Calu3 (cell line): ENCODE measurements at regions not wholly inside any gene's neighbourhood (a gene's known extent, or its start where the extent isn't known, plus 50 kb on each side); places are given as distances from the start of the nearest gene placed in this dataset.

ENCODE experiments used
- BruUV-seq: library from RNA; stranded (reverse); fragments of 400-500 nt; replicated peaks from 2 replicates; lab custom pipeline; 2021; lab: Mats Ljungman, UMichigan
- CTCF ChIA-PET: fragments of 300-600 bp; sonication (Branson Sonifier 250); formaldehyde crosslinking; loops from one replicate; lab custom pipeline; 2022; ENCODE audit warnings: antibody characterized with exemption; lab: Charles Lee
- DNase-seq: peaks from one replicate; pipeline ENCODE4 v3.0.0; 2022
- H3K27ac Mint-ChIP-seq: one replicate; pipeline ENCODE4 v1.8.0; 2022; ENCODE audit warnings: mixed read lengths; ENCODE audit not compliant: unreplicated experiment
- H3K27me3 Mint-ChIP-seq: one replicate; pipeline ENCODE4 v1.8.0; 2022; ENCODE audit warnings: mixed read lengths; ENCODE audit not compliant: unreplicated experiment
- H3K36me3 Mint-ChIP-seq: one replicate; pipeline ENCODE4 v1.8.0; 2022; ENCODE audit warnings: mild to moderate bottlenecking, moderate library complexity, mixed read lengths; ENCODE audit not compliant: insufficient read depth, unreplicated experiment
- H3K4me1 Mint-ChIP-seq: one replicate; pipeline ENCODE4 v1.8.0; 2022; ENCODE audit warnings: mild to moderate bottlenecking, low read depth, mixed read lengths; ENCODE audit not compliant: unreplicated experiment
- H3K4me3 Mint-ChIP-seq: one replicate; pipeline ENCODE4 v1.8.0; 2022; ENCODE audit warnings: mild to moderate bottlenecking, low read depth, moderate library complexity, mixed read lengths; ENCODE audit not compliant: unreplicated experiment
- H3K9me3 Mint-ChIP-seq: one replicate; pipeline ENCODE4 v1.8.0; 2022; ENCODE audit warnings: low read depth, mixed read lengths; ENCODE audit not compliant: unreplicated experiment
- CTCF ChIP-seq: fragments of 200-600 bp; IDR thresholded peaks from one replicate; pipeline ENCODE4 v1.8.0; 2022; ENCODE audit warnings: antibody characterized with exemption; ENCODE audit not compliant: unreplicated experiment
- intact Hi-C: fragments of 100-400 bp; cut with micrococcal nuclease; formaldehyde crosslinking; loops from one replicate; pipeline ENCODE4 v1.10.0; 2022; ENCODE audit not compliant: unreplicated experiment

GRCh38 chr5:167284222-167284890 is 1007.1 kb upstream of the WWC1 start:
- Mint-ChIP-seq H3K27me3 (peaks cover 9% of the 10 kb centered on the region), H3K4me1 (no peaks in the 10 kb centered on the region), H3K27ac (no peak overlapping the region), H3K4me3 (no peak overlapping the region), H3K9me3 (peaks cover 2% of the 10 kb centered on the region), H3K36me3 (no peaks in the 10 kb centered on the region)
- DNase-seq, result no peak
- CTCF ChIA-PET, result no interaction called here
- no peak for TF ChIP-seq CTCF
- no TSS peak for BruUV-seq
- intact Hi-C loops, result no loop called here

- TF ChIP-seq CTCF, result no peak
- H3K9me3 Mint-ChIP-seq, result peaks cover 3% of the 10 kb centered on the region
- intact Hi-C loops, result no loop called here
- no TSS peak for BruUV-seq
- no peaks in the 10 kb centered on the region for H3K36me3 Mint-ChIP-seq
- no peaks in the 10 kb centered on the region for H3K27me3 Mint-ChIP-seq
- no peaks in the 10 kb centered on the region for H3K4me1 Mint-ChIP-seq
- H3K4me3 Mint-ChIP-seq, result no peak overlapping the region
- no peak overlapping the region for H3K27ac Mint-ChIP-seq
- no peak for DNase-seq
- CTCF ChIA-PET, result no interaction called here
Measured at GRCh38 chr5:167285591-167285990, 1005.9 kb upstream of the WWC1 start.

DNA sequence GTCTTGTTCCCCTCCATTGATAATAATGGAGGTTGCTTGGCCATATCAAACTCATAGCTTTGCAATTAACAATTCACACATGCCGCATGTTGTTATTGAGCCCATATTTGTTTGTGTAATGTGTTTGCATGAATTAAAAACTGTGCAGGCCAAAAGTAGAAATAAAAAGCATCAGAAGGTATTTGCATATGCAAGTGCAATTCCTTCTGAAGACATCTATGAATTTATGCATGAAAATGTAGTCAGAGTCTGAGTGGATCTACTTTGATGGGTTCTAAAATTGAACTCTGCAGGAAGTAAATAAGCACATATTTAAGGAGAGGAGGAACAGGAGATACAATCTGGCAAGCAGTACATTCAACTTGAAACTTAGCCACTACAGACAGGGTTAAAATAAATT is 1004.6 kb upstream of the WWC1 start:
- TF ChIP-seq CTCF, result no peak
- H3K4me3 Mint-ChIP-seq, result no peak overlapping the region
- peaks cover 5% of the 10 kb centered on the region for H3K9me3 Mint-ChIP-seq
- BruUV-seq, result no TSS peak
- CTCF ChIA-PET, result no interaction called here
- H3K27me3 Mint-ChIP-seq, result no peaks in the 10 kb centered on the region
- no peaks in the 10 kb centered on the region for H3K4me1 Mint-ChIP-seq
- H3K36me3 Mint-ChIP-seq, result no peaks in the 10 kb centered on the region
- H3K27ac Mint-ChIP-seq, result no peak overlapping the region
- DNase-seq, result no peak
- intact Hi-C loops, result no loop called here

GRCh38 chr5:167290478-167290877 is 1001.0 kb upstream of the WWC1 start:
- Mint-ChIP-seq H3K36me3 (no peaks in the 10 kb centered on the region), H3K4me1 (peaks cover 21% of the 10 kb centered on the region), H3K9me3 (peaks cover 5% of the 10 kb centered on the region), H3K27ac (no peak overlapping the region), H3K27me3 (no peaks in the 10 kb centered on the region), H3K4me3 (no peak overlapping the region)
- intact Hi-C loops, result no loop called here
- no peak for TF ChIP-seq CTCF
- DNase-seq, result no peak
- no TSS peak for BruUV-seq
- CTCF ChIA-PET, result no interaction called here
